H1 (cell line): ENCODE measurements at regions not wholly inside any gene's neighbourhood (a gene's known extent, or its start where the extent isn't known, plus 50 kb on each side); places are given as distances from the start of the nearest gene placed in this dataset.

ENCODE experiments used
- ATF3 ChIP-seq: IDR thresholded peaks from 2 replicates; pipeline ENCODE4 v1.6.1; 2011; ENCODE audit warnings: low read depth, mild to moderate bottlenecking, low read length; ENCODE audit not compliant: insufficient read depth
- CEBPB ChIP-seq: IDR thresholded peaks from 2 replicates; pipeline ENCODE4 v1.6.1; 2012; ENCODE audit warnings: low read depth, low read length
- CHD7 ChIP-seq: fragments of 300-600 bp; sonication (generic); IDR thresholded peaks from 2 replicates; pipeline ENCODE4 v1.7.1; 2012; ENCODE audit warnings: low read length, moderate library complexity, mild to moderate bottlenecking, inconsistent platforms; ENCODE audit not compliant: insufficient replicate concordance
- GTF2F1 ChIP-seq: IDR thresholded peaks from 2 replicates; pipeline ENCODE4 v1.6.1; 2012; ENCODE audit warnings: low read depth, low read length, improper control_type of control experiment, borderline replicate concordance

GRCh38 chr2:8579485-8580085 is 102.3 kb upstream of the ID2 start (continued):
- TF ChIP-seq GTF2F1 (no peak), CEBPB (no peak), ATF3 (no peak), CHD7 (no peak)
